Heart left ventricle (tissue), 13 donors: ENCODE measurements at regions not wholly inside any gene's neighbourhood (a gene's known extent, or its start where the extent isn't known, plus 50 kb on each side); places are given as distances from the start of the nearest gene placed in this dataset.

ENCODE experiments used
- POLR2A ChIP-seq, 2 donors: fragments of 450-650 bp; IDR thresholded peaks; one replicate each; pipeline ENCODE4 v1.6.1; 2017; ENCODE audit warnings: antibody characterized with exemption in 2 of 2, mild to moderate bottlenecking in 2 of 2, moderate library complexity in 2 of 2
- TF ChIP-seq, protein P1 (sequence below), 12 donors: fragments of 200-600 bp; sonication (generic) in 4 of 12; IDR thresholded peaks; one replicate each; pipeline versions ENCODE4 v1.5.0 to v1.8.0; 2018 to 2022; ENCODE audit warnings: antibody characterized with exemption in 12 of 12, mild to moderate bottlenecking in 5 of 12
- donor health status: ischemic (EF 13 %, LVEDD 7.1; RV severe dilation, severe dysfunction).
- donor health status: DM: no; HTN: yes; CAD: no.
- donor health status: DM: no; HTN: no; CAD: no.
- donor health status: ischemic (EF 25% LVEDD 6.9; RV normal size, moderate dysfunction).
- donor health status: ischemic (EF 25% LVEDD 5.7; RV mildly dilated, moderate dysfunction).
- donor health status: ischemic (EF 35%, LVEDD 5.7; RV mildly dilated, moderate dysfunction).
- donor health status: nonischemic (EF 11% LVEDD 7.7; RV severe dilation, severe dysfunction).
- donor health status: DM: yes; HTN: yes; CAD: no.
- donor health status: PGD.
- donor health status: ischemic (EF 29% LVEDD 5.4; RV normal size, mild dysfunction).
- donor health status: nonischemic (EF 23%, LVEDD 6.1; RV moderate dilation, normal function).

- TF ChIP-seq, protein P1, sequence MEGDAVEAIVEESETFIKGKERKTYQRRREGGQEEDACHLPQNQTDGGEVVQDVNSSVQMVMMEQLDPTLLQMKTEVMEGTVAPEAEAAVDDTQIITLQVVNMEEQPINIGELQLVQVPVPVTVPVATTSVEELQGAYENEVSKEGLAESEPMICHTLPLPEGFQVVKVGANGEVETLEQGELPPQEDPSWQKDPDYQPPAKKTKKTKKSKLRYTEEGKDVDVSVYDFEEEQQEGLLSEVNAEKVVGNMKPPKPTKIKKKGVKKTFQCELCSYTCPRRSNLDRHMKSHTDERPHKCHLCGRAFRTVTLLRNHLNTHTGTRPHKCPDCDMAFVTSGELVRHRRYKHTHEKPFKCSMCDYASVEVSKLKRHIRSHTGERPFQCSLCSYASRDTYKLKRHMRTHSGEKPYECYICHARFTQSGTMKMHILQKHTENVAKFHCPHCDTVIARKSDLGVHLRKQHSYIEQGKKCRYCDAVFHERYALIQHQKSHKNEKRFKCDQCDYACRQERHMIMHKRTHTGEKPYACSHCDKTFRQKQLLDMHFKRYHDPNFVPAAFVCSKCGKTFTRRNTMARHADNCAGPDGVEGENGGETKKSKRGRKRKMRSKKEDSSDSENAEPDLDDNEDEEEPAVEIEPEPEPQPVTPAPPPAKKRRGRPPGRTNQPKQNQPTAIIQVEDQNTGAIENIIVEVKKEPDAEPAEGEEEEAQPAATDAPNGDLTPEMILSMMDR (IDR thresholded peaks at IDR 0.05): no peak
- TF ChIP-seq POLR2A (IDR thresholded peaks at IDR 0.05): no peak
Measured at GRCh38 chr6:115747719-115748118, 313.0 kb downstream of the FRK start.
